OCI-LY7 (cell line): ENCODE measurements at regions not wholly inside any gene's neighbourhood (a gene's known extent, or its start where the extent isn't known, plus 50 kb on each side); places are given as distances from the start of the nearest gene placed in this dataset.

Experiments used
- CTCF ChIP-seq: fragments of 200-600 bp; sonication (generic); conservative IDR thresholded peaks from 2 replicates; pipeline ENCODE4 v1.5.1; 2014; ENCODE audit warnings: mild to moderate bottlenecking, antibody characterized with exemption, low read length, moderate library complexity, mixed read lengths
- EZH2phosphoT487 ChIP-seq: fragments of 200-600 bp; sonication (generic); IDR thresholded peaks from 2 replicates; pipeline ENCODE4 v1.6.1; 2018; ENCODE audit warnings: low read depth, borderline replicate concordance, mild to moderate bottlenecking, mixed run types, antibody characterized with exemption, low read length, moderate library complexity, mixed read lengths

DNA sequence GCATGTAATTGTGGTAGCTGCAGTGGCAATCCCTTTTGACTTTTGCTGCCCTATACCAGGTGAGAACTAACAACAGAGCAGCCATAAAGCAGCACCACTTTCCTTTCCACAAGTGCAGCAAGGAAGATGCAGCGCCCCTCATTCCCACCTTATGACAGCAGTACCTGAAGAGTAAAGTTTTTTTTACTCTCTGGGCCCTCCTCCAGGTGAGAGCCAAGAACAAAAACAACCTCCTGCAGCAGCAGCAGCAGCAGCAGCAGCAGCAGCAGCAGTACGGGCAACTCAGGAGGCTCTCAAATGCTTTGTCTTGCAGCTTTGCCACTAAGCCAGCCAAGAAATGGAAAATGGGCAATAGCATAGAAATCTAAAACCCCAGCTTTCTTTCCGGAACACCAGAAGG, 397.5 kb downstream of the FIGN start:
- TF ChIP-seq EZH2phosphoT487 (no peak), CTCF (no peak)
